Calu3 (cell line): ENCODE measurements at regions not wholly inside any gene's neighbourhood (a gene's known extent, or its start where the extent isn't known, plus 50 kb on each side); places are given as distances from the start of the nearest gene placed in this dataset.

Source experiments
- BruUV-seq: library from RNA; stranded (reverse); fragments of 400-500 nt; replicated peaks from 2 replicates; lab custom pipeline; 2021; lab: Mats Ljungman, UMichigan
- CTCF ChIA-PET: fragments of 300-600 bp; sonication (Branson Sonifier 250); formaldehyde crosslinking; loops from one replicate; lab custom pipeline; 2022; ENCODE audit warnings: antibody characterized with exemption; lab: Charles Lee
- DNase-seq: peaks from one replicate; pipeline ENCODE4 v3.0.0; 2022
- H3K27ac Mint-ChIP-seq: one replicate; pipeline ENCODE4 v1.8.0; 2022; ENCODE audit warnings: mixed read lengths; ENCODE audit not compliant: unreplicated experiment
- H3K27me3 Mint-ChIP-seq: one replicate; pipeline ENCODE4 v1.8.0; 2022; ENCODE audit warnings: mixed read lengths; ENCODE audit not compliant: unreplicated experiment
- H3K36me3 Mint-ChIP-seq: one replicate; pipeline ENCODE4 v1.8.0; 2022; ENCODE audit warnings: mild to moderate bottlenecking, moderate library complexity, mixed read lengths; ENCODE audit not compliant: insufficient read depth, unreplicated experiment
- H3K4me1 Mint-ChIP-seq: one replicate; pipeline ENCODE4 v1.8.0; 2022; ENCODE audit warnings: mild to moderate bottlenecking, low read depth, mixed read lengths; ENCODE audit not compliant: unreplicated experiment
- H3K4me3 Mint-ChIP-seq: one replicate; pipeline ENCODE4 v1.8.0; 2022; ENCODE audit warnings: mild to moderate bottlenecking, low read depth, moderate library complexity, mixed read lengths; ENCODE audit not compliant: unreplicated experiment
- H3K9me3 Mint-ChIP-seq: one replicate; pipeline ENCODE4 v1.8.0; 2022; ENCODE audit warnings: low read depth, mixed read lengths; ENCODE audit not compliant: unreplicated experiment
- CTCF ChIP-seq: fragments of 200-600 bp; IDR thresholded peaks from one replicate; pipeline ENCODE4 v1.8.0; 2022; ENCODE audit warnings: antibody characterized with exemption; ENCODE audit not compliant: unreplicated experiment
- intact Hi-C: fragments of 100-400 bp; cut with micrococcal nuclease; formaldehyde crosslinking; loops from one replicate; pipeline ENCODE4 v1.10.0; 2022; ENCODE audit not compliant: unreplicated experiment

DNA sequence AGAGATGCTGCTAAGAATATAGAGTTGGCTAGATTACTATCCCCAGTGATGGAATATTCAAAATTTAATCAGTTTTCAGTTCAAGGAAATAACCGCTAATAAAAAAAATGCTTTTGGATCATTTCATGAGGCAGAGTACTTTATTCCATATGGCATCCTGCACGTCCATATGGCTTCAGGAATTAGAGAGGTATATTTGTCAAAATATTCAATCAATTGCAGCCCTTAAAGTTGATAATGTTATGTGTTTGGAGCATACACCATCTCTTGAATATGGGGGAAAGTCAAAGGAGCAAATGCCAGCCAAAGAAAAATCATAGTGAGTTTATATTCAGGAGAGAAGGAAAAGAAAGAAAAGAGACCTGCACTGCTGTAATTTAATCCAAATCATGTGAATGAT lies 266.4 kb downstream of the TMEM182 start:
- H3K27ac Mint-ChIP-seq = no peak overlapping the region
- H3K4me3 Mint-ChIP-seq = no peak overlapping the region

More for the DNA sequence above, 266.4 kb downstream of the TMEM182 start:
- intact Hi-C loops = no loop called here
- Mint-ChIP-seq H3K27me3 (no peaks in the 10 kb centered on the region), H3K36me3 (no peaks in the 10 kb centered on the region), H3K9me3 (peaks cover 7% of the 10 kb centered on the region), H3K4me1 (no peaks in the 10 kb centered on the region)
- CTCF ChIA-PET = no interaction called here
- DNase-seq = no peak
- no TSS peak for BruUV-seq
- no peak for TF ChIP-seq CTCF
